ENCODE measurements at regions not wholly inside any gene's neighbourhood (a gene's known extent, or its start where the extent isn't known, plus 50 kb on each side); places are given as distances from the start of the nearest gene placed in this dataset.

DNA sequence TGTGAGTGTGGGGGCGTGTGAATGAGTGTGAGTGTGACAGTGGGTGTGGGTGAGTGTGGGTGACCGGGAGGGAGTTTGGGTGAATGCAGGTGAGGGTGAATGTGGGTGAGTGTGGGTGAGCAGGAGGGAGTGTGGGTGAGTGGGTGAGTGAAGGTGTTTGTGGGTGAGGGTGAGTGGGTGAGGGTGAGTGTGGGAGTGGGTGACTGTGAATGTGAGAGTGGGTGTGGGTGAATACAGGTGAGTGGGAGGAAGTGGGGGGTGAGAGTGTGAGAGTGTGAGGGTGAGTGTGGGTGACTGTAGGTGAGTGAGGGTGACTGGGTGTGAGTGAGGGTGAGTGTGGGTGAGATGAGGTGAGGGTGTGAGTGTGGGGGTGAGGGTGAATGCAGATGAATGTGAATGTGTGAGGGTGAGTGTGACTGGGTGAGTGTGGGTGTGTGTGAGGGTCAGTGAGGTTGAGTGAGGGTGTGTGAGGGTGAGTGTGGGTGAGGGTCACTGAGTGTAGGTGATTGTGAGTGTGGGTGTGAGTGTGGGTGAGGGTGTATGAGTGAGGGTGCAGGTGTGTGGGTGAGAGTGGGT, 1677.3 kb upstream of the TENM3 start:
- Mint-ChIP-seq H3K27ac (ENCODE audit: unreplicated experiment) (no peak overlapping the region), H3K27me3 (ENCODE audit: unreplicated experiment) (no peaks in the 10 kb centered on the region), H3K9me3 (ENCODE audit: unreplicated experiment) (no peaks in the 10 kb centered on the region), H3K4me1 (ENCODE audit: unreplicated experiment) (no peaks in the 10 kb centered on the region), H3K4me3 (ENCODE audit: unreplicated experiment) (no peak overlapping the region), H3K36me3 (ENCODE audit: unreplicated experiment) (no peaks in the 10 kb centered on the region)
- DNase-seq (ENCODE audit: extremely low spot score, unreplicated experiment): no peak
- TF ChIP-seq, protein P1, sequence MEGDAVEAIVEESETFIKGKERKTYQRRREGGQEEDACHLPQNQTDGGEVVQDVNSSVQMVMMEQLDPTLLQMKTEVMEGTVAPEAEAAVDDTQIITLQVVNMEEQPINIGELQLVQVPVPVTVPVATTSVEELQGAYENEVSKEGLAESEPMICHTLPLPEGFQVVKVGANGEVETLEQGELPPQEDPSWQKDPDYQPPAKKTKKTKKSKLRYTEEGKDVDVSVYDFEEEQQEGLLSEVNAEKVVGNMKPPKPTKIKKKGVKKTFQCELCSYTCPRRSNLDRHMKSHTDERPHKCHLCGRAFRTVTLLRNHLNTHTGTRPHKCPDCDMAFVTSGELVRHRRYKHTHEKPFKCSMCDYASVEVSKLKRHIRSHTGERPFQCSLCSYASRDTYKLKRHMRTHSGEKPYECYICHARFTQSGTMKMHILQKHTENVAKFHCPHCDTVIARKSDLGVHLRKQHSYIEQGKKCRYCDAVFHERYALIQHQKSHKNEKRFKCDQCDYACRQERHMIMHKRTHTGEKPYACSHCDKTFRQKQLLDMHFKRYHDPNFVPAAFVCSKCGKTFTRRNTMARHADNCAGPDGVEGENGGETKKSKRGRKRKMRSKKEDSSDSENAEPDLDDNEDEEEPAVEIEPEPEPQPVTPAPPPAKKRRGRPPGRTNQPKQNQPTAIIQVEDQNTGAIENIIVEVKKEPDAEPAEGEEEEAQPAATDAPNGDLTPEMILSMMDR (IDR thresholded peaks at IDR 0.05): no peak

DNA sequence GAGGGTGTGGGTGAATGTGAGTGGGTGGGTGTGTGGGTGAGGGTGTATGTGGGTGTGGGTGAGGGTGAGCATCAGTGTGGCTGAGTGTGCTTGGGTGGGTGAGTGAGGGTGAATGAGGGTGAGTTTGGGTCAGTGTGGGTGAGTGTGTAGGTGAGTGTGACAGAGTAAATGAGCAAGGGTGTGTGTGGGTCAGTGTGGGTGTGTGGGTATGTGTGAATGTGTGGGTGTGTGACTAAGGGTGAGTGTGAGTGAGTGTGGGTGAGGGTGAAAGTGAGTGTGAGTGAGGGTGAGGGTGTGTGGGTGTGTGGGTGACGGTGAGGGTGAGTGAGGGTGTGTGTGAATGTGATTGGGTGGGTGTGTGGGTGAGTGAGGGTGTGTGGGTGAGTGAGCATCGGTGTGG, 1676.7 kb upstream of the TENM3 start:
- H3K9me3 Mint-ChIP-seq (ENCODE audit: unreplicated experiment): no peaks in the 10 kb centered on the region
- no peak for DNase-seq (ENCODE audit: extremely low spot score, unreplicated experiment)
- H3K27me3 Mint-ChIP-seq (ENCODE audit: unreplicated experiment): no peaks in the 10 kb centered on the region
- H3K36me3 Mint-ChIP-seq (ENCODE audit: unreplicated experiment): no peaks in the 10 kb centered on the region
- TF ChIP-seq, protein P1 (IDR thresholded peaks at IDR 0.05): no peak
- no peaks in the 10 kb centered on the region for H3K4me1 Mint-ChIP-seq (ENCODE audit: unreplicated experiment)
- no peak overlapping the region for H3K4me3 Mint-ChIP-seq (ENCODE audit: unreplicated experiment)
- H3K27ac Mint-ChIP-seq (ENCODE audit: unreplicated experiment): no peak overlapping the region

DNA sequence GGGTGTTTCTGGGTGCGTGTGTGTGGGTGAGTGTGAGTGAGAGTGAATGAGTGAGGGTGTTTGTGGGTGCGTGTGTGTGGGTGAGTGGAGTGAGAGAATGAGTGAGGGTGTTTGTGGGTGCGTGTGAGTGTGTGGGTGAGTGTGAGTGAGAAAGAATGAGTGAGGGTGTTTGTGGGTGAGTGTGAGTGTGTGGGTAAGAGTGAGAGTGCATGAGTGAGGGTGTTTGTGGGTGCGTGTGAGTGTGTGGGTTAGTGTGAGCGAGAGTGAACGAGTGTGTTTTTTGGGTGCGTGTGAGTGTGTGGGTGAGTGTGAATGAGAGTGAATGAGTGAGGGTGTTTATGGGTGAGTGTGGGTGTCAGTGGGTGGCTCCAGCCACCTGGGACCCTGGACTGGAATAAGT, 1676.1 kb upstream of the TENM3 start:
- Mint-ChIP-seq H3K4me1 (ENCODE audit: unreplicated experiment) (no peaks in the 10 kb centered on the region), H3K36me3 (ENCODE audit: unreplicated experiment) (no peaks in the 10 kb centered on the region)
- no peak for DNase-seq (ENCODE audit: extremely low spot score, unreplicated experiment)

DNA sequence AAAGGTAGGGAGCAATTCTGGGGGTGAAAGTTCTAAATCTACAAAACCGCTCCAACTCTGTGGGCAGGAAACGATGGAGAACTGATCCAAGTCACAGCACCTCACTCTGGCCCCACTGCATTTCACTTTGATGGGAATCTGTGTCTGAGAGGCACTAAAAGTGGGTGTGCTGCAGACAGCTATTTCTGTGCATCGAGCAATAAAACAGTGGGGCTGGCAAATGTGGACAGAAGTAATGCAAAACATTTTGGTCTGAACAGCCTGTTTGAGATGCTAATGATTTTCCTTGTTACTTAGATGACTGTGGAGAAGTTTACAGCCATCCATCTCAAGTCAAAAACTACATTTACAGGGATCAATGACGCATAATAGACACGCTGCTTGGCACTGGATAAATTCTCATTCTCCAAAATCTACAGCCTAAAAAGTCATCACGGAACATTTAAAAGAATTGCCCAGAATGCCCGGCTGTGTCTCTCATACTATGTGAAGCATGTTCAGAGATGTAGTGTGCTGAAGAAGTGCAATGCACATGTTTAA, 1671.6 kb upstream of the TENM3 start:
- H3K36me3 Mint-ChIP-seq (ENCODE audit: unreplicated experiment): no peaks in the 10 kb centered on the region
- DNase-seq (ENCODE audit: extremely low spot score, unreplicated experiment): no peak
- no peaks in the 10 kb centered on the region for H3K27me3 Mint-ChIP-seq (ENCODE audit: unreplicated experiment)

More for the DNA sequence above, 1676.1 kb upstream of the TENM3 start:
- no peak overlapping the region for H3K4me3 Mint-ChIP-seq (ENCODE audit: unreplicated experiment)
- no peak overlapping the region for H3K27ac Mint-ChIP-seq (ENCODE audit: unreplicated experiment)
- TF ChIP-seq, protein P1 (IDR thresholded peaks at IDR 0.05): no peak
- no peaks in the 10 kb centered on the region for H3K9me3 Mint-ChIP-seq (ENCODE audit: unreplicated experiment)
- no peaks in the 10 kb centered on the region for H3K27me3 Mint-ChIP-seq (ENCODE audit: unreplicated experiment)

DNA sequence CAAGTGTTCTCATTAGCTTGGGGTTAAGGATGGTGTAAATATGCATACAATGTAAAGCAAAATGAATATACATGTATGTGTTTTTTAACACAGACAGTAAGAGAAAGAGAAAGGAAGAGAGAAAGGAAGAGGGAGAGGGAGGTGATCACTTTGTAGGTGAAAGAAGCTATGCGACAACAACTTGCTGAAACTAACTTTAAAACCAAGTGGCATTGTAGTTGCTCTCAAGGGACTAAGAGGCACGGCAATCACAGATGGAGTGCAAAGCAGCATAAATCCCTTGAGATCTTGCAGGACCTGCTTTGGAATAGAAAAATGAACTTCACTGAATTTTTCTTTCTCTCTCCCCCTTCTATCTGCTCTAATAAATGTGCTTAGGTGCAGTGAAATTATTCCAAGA, 1665.0 kb upstream of the TENM3 start:
- DNase-seq (ENCODE audit: extremely low spot score, unreplicated experiment): no peak
- H3K4me3 Mint-ChIP-seq (ENCODE audit: unreplicated experiment): no peak overlapping the region
- no peaks in the 10 kb centered on the region for H3K4me1 Mint-ChIP-seq (ENCODE audit: unreplicated experiment)
- TF ChIP-seq, protein P1 (IDR thresholded peaks at IDR 0.05): no peak
- no peak overlapping the region for H3K27ac Mint-ChIP-seq (ENCODE audit: unreplicated experiment)
- H3K9me3 Mint-ChIP-seq (ENCODE audit: unreplicated experiment): no peaks in the 10 kb centered on the region
- peaks cover 3% of the 10 kb centered on the region for H3K27me3 Mint-ChIP-seq (ENCODE audit: unreplicated experiment)
- no peaks in the 10 kb centered on the region for H3K36me3 Mint-ChIP-seq (ENCODE audit: unreplicated experiment)

More for the DNA sequence above, 1671.6 kb upstream of the TENM3 start:
- no peak overlapping the region for H3K4me3 Mint-ChIP-seq (ENCODE audit: unreplicated experiment)
- no peaks in the 10 kb centered on the region for H3K9me3 Mint-ChIP-seq (ENCODE audit: unreplicated experiment)
- TF ChIP-seq, protein P1 (IDR thresholded peaks at IDR 0.05): no peak
- no peak overlapping the region for H3K27ac Mint-ChIP-seq (ENCODE audit: unreplicated experiment)
- H3K4me1 Mint-ChIP-seq (ENCODE audit: unreplicated experiment): no peaks in the 10 kb centered on the region

Data from osteocyte (in vitro differentiated cells).